D341Med (cell line): ENCODE measurements at regions not wholly inside any gene's neighbourhood (a gene's known extent, or its start where the extent isn't known, plus 50 kb on each side); places are given as distances from the start of the nearest gene placed in this dataset.

ENCODE experiments used
- DNase-seq: peaks from one replicate; pipeline ENCODE4 v3.0.0; 2012; ENCODE audit warnings: low spot score

DNA sequence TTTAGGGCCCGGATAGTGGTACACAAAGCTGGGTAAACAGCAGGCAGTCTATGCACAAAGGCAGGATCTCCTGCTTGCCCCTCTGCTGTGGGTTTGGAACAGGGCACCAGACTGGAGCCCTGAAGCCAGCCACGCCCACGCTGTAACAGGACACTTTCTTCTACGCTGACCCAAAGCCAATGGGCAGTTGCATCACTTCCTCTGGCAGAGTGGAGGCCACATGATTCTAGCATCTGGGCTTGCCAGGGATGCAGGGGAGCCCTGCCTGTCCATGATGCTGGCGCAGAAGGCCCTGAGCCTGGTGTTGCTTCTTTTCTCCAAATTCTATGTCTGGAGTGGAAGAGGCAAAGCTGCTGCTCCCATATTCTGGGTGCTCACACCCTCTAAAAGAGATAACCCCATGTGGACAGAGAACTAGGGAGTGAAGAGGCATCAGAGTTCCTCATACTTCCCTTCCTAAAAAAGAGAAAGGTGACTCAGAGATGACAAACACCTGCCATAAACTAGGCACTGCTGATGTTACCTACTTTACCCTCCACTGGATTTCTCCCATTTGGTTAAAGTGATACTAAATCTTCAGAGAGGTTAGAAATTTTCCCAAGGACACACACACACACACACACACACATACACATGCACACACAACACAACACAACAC is 260.3 kb upstream of the KLF4 start:
- DNase-seq = no peak

DNA sequence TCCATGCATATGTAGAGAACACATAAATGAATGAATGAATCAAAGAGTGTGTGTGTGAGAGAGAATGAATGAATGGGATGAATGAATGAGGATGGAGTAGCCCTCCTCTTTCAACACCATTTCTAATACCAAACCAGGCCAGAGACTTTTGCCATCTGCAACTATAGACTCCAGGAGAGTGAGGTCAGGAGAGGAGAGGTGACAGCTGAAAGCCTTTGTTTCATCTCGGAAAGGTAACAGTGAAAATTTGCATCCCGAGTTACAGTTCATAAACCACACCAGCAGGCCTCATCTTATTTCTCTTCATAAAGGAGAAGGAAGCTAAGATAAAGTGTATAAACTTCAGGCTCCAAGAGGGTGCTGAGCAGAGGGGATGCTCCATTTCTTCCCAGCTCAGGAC is 255.3 kb upstream of the KLF4 start:
- no peak for DNase-seq

DNA sequence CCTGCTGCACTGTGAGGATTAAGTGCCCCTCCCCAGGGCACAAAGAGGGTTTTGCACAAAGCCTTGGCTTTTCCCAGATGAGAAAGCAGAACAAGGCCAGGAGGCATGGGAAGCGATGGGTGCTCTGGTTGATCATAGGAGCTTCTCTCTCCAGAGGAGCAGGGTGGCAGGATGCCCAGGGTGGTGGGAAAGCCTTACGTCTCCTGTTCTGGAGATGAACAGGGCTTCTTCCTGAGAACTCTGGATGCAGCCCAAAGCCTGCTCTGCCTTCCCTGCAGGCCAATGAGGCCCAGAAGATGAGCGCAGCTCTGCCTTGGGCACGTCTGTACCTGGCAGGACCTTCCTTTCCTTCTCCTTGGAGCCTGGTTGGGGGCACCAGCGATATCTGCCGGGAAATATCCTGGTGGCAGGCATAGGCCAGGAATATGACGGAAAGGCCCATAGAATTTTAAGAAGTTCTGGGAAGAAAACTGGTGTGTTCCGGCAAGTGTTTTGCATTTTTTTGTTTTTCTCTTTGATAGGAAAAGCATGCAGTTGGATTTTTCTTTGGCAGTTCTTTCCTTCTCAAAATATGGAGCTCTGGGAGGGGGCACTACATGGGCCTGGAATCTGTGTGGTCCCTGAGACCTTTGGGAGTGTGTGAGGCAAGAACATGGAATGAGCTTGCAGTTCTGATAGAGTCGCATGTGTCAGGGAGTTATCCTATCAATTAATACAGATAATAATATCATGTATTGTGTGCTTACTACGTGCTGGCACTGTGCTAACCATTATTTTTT is 253.2 kb upstream of the KLF4 start:
- no peak for DNase-seq

DNA sequence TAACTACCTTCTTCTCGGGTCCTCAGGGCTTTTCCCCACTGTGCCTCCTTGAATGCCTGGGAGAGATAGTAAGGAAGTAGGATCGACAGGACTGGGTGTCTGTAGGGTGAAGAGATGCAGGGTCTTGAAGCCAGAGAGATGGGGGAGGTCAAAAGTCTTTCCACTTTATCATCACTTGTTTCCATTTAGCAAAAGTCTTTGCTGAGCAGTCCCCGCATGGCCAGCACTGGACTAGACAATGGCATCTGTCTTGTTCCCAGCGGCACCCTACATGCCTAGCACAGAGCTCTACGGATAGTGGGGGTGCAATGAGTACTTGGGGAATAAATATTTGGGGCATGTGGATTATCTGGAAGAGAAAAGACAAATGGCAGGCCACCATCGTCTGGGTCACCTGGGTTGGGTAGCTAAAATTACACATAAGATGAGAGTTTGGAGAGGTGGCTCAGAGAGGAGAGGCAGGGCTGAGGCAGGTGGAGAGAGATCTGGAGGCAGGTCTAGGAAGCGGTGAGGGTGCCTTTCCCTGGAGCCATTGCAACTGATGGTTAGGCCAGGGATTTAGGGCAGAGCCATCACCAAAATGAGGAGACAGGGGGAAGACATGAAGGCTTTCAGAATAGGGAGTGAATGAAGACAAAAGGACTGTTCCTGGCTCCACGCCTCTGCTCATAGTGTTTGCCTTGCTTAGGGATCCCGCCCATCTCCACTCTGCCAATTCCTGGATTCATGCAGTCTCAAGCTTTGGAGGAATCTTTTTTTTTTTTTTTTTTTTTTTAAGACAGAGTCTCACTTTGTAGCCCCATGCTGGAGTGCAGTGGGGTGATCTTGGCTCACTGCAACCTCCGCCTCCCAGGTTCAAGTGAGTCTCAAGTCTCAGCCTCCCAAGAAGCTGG is 250.8 kb upstream of the KLF4 start:
- DNase-seq = no peak

DNA sequence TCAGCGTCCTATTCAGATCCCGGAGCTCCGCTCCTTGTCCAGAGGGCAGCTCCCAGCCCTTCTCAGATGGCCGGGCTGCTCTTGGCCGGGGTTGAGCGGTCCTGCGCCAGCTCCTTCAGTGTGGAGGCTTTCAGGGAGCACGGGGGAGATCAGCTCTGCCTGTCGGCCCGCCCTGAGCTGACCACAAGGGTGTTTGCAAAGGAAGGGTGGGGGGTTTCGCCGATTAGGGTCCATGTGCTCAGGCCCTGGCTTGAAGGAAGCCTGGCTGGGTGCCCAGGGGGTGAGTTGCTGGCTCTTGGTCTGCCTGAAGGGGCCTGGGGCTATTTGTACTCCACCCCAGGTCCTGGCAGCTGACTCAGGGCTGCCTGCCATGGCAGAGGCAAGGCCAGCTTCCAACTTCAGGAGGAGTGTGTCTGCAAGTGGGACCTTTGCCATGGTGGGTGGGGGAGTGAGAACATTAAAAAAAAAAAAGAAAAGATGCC is 250.1 kb upstream of the KLF4 start:
- DNase-seq = no peak

DNA sequence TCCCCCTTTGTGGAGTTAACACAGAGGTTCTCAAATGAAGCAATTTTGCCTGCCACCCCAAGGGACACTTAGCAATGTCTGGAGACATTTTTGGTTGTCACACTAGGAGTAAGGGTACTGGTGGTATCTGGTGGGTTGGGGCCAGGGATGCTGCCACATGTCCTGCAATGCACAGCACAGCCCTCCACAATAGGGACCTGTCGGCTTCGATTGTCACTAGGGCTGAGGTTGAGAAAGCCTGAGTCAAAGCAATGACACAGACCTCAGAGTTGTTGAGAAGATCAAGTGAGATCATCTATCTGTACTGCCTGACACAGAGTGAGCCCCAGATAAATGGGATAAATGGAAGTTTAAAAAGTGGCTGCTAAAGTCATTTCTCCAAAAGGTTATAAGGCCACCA is 249.2 kb upstream of the KLF4 start:
- no peak for DNase-seq

DNA sequence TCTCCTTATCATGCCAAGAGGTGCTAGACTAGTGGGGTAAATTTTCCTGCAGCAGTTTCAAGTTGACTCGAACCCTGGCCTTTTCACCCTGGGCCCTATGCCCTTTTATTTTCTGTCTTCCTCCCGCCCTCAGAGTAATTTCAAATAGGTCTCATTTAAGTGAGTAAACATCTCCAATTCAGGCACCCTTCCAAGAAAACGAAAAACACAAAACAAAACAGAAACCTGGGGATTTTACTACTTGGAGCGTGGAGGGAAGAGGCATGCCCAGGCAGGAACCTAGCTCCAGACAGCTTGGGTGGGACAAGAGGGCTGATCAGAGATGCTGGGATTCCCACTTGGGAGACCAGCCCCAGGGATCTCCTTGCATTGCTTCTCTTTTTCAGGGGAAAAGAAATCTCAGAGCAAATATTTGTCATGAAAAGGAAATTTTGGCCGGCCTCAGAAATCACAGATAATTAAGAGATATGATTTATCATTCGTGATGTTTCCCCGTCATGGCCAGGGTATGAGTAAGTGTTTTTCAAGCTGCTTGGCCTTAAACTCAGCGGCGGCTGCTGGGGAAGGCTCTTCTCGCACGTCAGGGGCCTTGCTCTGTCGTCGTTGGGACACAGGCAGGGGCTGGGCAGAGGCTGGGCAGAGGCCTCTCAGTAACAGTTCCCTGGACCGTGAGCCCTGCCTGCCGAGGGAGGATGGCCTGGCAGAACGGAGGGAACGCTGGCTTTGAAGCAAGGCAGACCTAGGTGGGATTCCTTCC is 248.6 kb upstream of the KLF4 start:
- no peak for DNase-seq

DNA sequence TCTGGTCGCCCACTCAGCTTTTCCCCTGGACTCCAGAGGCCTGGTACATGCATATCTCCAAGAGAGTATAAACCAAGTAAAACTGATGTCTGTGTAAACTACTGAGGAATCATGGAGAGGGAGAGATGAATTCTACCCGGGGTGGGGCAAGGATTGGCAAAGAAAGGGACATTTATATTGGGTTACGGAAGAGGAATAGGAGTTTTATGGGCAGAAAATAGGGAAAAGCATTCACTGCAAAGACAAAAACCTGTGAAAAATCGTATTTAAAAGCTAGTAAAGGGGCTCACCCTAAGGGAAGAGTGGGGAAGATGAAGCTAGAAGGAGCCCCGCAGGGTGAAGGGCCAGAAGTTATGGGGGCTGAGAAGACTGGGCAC is 248.0 kb upstream of the KLF4 start:
- no peak for DNase-seq

DNA sequence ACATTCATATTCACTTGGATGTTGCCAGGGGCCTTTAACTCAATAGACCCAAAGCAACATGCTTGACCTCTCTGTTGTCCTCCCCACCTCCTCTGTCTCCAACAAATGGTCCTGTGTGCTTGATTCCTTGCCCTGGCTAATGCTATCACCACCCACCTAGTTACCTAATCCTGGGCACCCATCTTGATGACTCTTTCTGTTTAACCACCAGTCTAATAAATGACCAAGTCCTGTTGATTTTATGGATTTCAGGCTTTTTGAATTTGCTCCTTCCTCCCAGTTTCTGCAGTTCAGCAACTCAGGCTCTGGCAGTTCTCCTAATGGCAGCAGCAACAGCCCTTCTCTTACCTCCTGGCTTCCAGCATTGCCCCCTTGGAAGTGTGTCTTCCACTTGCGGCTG is 246.3 kb upstream of the KLF4 start:
- DNase-seq = no peak

DNA sequence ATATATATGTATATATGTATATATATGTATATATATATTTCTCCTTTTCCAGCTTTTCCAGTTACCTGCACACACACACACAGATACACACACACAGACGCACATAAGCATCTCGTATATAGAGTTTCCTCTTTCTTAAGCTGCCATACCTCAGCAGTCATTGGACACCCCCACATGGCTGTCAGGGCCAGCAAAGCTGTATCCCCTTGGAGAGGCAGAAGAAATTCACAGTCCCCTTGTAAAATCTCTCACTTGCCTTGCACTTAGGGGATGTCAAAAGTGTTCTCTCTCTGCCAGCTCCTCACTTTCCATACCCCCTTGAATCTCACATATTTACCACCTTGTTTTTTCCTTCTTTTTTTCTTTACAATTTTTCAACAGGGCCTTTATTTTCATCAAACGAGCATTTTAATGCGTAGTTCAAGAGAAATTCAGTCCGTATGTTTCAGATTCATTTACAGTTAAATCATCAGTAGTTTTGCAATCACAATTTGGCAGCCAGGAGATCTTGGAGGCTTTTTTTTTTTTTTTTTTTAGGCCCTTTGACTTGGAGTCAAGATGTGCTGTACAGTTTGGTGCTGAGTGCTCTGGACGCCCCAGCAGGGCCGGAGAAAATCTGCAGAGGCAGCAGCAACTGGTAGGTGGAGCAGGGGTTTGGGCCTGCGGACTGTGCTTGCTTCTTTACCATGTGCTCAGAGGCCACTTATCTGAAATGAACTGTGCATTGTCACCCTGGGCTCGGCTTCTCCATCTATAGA is 244.9 kb upstream of the KLF4 start:
- DNase-seq = no peak

DNA sequence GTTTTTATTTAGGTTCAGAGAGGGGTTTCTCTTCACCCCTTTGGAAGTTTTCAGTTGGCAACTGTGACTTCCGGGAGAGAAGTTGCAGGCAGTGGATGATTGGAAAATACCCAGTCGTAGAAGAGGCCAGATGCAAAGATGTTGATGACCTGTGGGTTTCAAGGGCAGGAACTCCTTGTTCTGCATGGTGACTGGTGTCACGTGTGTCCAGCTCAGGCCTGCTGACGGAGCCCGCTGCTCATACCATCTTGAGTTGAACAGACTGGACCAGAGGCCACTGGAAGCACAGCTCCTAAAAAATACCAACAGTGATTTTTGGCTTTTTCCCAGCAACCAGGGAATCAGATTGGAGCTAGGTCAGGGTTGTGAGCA is 243.9 kb upstream of the KLF4 start:
- DNase-seq = no peak

DNA sequence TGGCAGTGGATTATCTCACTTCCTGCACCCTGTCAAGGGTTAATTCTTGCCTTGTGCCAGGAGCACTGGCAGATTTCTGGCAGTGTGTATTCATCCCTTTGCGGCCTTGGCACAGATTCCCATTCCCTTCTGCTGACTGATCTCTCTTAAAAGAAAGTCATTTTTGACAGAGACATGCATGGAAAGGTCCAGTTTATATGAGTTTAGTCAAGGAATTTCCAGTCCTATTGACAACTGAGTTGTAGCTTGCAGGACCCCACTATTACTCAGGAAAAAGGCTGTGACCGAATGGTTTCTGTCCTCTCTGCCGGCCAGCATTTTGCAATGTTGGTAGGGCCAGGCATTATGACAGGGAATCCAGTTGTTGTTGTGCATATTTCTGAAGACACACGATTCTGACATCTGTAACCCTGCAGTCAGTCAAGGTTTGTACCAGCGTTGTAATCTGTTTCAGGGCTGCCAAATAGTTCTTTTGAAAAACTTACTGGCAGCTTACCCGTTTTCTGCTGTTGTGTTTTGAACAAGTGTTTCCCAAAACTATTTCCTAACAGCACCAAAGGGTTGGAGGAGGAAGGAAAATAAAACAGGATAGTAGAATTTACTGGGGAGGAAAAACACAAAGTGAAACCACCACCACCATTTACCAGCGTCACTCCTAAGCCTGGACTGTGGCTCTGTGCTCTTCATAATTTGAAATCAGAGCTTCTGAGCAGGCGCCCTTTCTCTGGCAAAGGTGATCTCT is 243.4 kb upstream of the KLF4 start:
- no peak for DNase-seq

DNA sequence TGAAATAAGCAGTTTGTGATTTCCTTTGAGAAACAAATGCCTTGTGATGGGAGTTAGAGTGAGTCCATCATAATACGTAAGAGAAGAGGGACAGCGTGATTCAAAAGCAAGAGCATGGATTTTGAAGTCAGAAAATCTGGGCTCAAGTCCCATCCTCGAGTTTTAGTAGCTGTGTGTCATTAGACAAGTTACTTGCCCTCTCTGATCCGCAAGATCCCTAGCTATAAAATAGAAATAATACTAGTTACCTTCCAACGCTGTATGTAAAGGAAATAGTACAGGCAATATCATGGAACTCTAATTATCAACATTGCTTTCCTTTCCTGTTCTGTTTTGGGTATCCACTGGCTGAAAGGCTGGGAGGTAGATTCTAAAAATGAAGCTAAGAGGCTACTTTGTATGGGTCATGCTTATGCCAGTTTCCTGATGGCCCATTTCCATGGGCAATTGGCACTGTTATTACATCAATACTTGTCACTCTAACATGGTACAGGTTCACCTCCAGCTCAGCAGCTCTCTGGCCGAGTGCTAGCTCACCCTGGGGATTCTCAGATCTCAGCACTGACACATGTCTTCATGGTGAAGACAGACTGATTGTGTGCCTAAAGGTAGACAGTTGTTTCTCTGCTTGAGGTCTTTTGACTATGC is 241.7 kb upstream of the KLF4 start:
- DNase-seq = no peak

DNA sequence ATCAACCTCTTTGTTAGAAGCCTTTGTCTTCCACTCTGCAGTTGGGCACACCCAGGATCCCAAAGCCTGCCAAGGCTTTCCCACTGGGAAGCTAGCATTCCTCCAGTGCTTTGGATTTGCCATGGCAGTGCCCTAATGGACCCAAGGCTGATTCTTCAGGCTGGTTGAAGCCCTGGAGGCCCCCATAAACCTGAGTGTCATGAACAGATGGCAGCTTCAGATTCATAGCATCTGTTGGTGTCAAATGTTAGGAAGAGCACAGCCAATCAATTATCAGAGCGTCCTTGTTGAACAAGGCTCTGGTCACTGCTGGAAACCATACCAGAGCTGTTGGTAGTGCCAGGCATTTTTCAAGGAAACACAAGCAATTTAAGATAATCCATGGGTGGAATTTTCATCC is 241.1 kb upstream of the KLF4 start:
- DNase-seq = no peak

DNA sequence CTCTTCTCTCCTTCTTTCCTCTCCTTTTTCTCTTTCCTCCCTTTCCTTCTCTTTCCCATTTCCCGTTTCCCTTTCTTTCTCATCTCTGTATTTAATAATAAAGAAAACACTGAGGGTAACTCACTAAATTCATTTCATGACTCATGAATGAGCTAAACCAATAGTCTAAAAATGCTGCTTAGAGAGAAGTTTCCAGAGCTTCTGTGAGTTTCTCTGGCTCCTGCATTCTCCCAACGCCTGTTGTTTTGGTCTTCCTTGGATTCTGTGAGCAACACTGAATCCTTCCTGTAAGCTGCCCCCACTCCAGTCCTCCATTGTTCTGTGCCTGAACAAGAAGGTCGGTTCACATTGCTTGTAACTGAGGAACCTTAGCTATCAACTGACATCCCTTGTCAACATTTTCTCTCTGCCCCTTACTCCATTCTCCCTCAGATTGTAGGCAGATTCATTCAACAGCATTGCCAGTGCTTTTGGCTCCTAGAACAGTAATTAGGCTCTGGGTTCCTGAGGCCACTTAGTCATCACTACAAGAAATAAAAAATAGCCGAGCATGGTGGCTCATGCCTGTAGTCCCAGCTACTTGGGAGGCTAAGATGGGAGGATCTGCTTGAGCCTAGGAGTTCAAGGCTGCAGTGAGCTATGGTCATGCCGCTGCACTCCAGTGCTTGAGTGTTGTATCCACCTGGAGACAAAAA is 237.7 kb upstream of the KLF4 start:
- no peak for DNase-seq

DNA sequence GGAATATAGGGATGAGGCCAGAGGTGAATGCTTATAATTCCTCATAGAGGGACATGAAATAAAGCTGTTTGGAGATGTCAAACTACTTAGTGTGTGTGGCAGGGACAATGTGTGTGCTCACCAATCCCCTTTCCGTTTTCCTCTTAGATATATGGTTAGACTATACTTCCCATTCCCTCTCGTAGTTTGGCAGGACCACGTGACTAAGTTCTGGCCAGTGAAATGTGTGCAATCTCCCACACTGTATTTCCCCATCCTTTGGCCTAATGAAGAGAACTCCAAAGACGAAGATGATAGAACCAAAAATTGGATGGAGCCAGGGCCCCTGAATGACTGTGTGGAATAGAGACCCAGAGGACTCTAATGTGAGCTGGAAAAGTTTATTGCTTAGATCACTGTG is 233.4 kb upstream of the KLF4 start:
- DNase-seq = no peak

DNA sequence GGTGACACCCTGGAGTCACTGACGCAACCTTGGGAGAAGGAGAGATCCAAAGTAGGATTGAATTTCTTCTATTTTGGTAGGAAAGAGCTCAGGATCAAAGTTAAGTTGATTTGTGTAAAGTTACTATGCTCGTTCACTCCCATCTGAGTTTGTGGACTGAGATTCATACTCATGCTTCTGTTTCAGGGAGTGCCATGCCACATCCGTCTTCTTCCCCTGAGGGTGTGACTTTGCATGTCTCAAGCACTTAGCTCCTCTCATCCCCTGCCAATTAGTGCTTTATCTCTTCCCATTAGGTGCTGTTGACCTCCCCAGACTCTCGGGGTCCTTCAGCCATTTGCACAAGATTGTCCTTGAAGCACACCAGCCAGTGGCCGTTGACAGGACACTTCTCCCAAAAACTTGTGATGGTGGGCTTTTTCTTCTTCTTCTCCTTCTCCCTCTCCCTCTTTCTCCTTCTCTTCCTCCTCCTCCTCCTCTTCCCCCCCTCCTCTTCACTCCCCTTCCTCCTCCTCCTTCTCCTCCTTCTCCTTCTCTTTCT is 232.2 kb upstream of the KLF4 start:
- no peak for DNase-seq

DNA sequence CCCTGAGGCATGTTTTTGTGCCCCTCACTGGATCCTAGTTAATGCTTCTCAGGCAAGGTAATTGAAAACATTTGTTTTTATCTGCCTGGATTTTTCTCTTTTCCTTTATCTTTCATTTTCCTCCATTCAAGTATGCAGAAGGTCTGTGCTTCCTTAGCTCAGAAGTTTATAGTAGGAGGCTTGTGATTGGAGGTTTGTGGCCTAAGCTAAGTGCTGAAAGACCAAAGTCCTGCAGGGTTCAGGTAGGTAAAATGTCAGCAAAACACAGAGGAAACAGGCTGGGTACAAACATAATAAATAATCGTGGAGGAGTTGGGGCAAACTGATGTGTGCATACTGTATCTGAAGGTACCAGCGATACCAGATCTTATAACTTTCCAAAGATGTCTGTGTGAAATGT is 230.9 kb upstream of the KLF4 start:
- no peak for DNase-seq
